ENCODE measurements at regions not wholly inside any gene's neighbourhood (a gene's known extent, or its start where the extent isn't known, plus 50 kb on each side); places are given as distances from the start of the nearest gene placed in this dataset.

DNA sequence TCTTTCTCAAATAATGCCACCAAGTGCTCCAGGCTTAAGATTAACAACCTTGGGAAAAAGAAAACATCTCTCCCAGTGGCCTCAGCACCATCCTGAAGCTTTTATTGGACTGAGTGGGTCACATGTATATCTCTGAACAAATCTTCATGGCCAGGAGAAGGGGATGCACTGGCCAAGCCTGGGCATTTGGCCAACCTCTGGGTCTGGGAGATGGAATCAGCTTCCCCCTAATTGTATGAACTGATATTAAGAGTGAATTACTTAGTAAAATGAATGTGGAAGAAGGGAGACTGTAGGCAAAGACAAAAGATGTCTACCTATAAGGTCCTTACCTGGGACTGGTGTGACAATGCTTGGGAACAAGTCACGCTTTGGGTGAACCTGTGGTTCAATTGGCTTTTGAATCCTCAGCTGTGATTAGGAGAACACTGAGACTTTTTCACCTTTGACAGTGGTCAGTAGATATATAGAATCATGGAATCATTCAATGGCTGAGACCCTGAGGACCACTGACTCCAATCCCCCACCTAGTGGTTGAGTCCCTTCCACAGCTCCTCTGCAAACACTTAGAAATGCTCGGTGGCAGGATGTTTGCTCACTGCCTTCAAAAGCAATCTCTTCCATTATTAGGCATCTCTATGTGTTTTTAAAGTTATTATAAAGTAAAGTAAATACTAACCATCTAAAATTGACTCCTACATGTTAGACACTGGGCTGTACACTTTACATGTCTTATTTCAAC is 102.6 kb upstream of the ATP1A1 start:
- H3K36me3 ChIP-seq, result no peaks in the 10 kb centered on the region
- H3K27me3 ChIP-seq, result no peaks in the 10 kb centered on the region
- H3K27ac ChIP-seq, result no peak overlapping the region
- no peaks in the 10 kb centered on the region for H3K4me1 ChIP-seq (ENCODE audit: low read depth)
- DNase-seq (ENCODE audit: low read depth in 1 of 2, low spot score in 1 of 2), result no peak
- no peaks in the 10 kb centered on the region for H3K9me3 ChIP-seq (ENCODE audit: low read depth)
- no peak for TF ChIP-seq CTCF (IDR thresholded peaks at IDR 0.05; ENCODE audit: low read depth, low read length)
- H3K4me3 ChIP-seq, result no peak overlapping the region

DNA sequence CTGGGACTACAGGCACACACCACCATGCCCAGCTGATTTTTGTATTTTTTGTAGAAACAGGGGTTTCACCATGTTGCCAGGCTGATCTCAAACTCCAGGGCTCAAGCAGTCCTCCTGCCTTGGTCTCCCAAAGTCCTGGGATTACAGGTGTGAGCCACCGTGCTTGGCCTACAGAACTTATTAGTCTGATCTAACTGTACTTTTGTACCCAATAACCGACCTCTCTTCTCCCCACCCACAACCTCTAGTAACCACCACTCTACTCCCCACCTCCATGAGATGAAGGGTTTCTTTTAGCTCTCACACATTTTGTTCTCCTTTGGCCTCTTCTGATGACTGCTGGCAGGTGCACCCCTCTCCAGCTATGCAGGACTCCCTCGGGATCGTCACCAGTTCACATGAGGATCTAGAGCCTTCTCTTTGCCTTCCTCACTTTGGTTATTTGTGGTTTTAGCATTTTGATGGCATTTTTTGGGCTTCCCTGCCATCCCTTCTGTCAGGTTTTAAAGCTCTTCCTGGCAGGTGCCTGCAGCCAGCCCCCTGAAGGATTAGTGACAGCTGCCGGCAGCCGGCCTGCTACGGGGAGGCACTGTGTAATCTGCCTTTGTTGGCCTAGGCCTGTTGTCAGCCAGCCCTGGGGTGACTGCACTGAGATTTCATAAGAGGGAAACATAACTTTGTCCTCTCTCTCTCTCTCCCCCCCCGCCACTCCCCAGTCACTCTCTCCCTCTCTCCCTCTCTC is 99.8 kb upstream of the ATP1A1 start:
- TF ChIP-seq CTCF (IDR thresholded peaks at IDR 0.05; ENCODE audit: low read depth, low read length), result no peak
- peak in 1 of 2 donors; percentile 27 for DNase-seq (ENCODE audit: low read depth in 1 of 2, low spot score in 1 of 2)

DNA sequence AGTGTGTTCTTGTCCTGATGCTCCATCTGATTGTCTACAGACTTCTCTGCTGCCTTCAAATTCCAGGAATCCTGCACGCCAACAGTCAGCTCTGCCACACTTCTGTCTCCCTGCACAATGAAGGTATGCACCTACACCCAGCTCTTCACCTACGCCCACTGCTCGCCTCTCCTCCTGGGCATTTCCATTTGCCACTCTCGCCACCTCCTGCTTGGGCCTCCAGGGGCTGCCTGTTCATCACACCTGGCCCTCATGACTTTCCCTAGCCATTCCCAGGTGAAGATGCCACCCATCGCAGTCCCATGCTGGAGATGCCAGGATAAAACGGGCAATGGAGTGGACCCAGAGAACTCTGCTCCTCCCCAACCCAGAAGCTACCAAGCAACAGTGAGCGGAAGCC is 96.5 kb upstream of the ATP1A1 start:
- no peaks in the 10 kb centered on the region for H3K9me3 ChIP-seq (ENCODE audit: low read depth)
- peaks cover 3% of the 10 kb centered on the region for H3K4me1 ChIP-seq (ENCODE audit: low read depth)
- no peak overlapping the region for H3K27ac ChIP-seq
- no peak for DNase-seq (ENCODE audit: low read depth in 1 of 2, low spot score in 1 of 2)
- no peak overlapping the region for H3K4me3 ChIP-seq
- no peak for TF ChIP-seq CTCF (IDR thresholded peaks at IDR 0.05; ENCODE audit: low read depth, low read length)
- H3K27me3 ChIP-seq, result no peaks in the 10 kb centered on the region
- no peaks in the 10 kb centered on the region for H3K36me3 ChIP-seq

More for the DNA sequence above, 99.8 kb upstream of the ATP1A1 start:
- Histone ChIP-seq H3K4me3 (no peak overlapping the region), H3K27ac (no peak overlapping the region), H3K4me1 (ENCODE audit: low read depth) (no peaks in the 10 kb centered on the region), H3K9me3 (ENCODE audit: low read depth) (no peaks in the 10 kb centered on the region), H3K36me3 (no peaks in the 10 kb centered on the region), H3K27me3 (no peaks in the 10 kb centered on the region)

GRCh38 chr1:116277840-116278540 is 95.1 kb upstream of the ATP1A1 start:
- no peak overlapping the region for H3K4me3 ChIP-seq
- H3K4me1 ChIP-seq (ENCODE audit: low read depth), result peaks cover 3% of the 10 kb centered on the region
- no peak for DNase-seq (ENCODE audit: low read depth in 1 of 2, low spot score in 1 of 2)
- no peak overlapping the region for H3K27ac ChIP-seq
- no peak for TF ChIP-seq CTCF (IDR thresholded peaks at IDR 0.05; ENCODE audit: low read depth, low read length)
- H3K9me3 ChIP-seq (ENCODE audit: low read depth), result no peaks in the 10 kb centered on the region
- H3K36me3 ChIP-seq, result no peaks in the 10 kb centered on the region
- H3K27me3 ChIP-seq, result no peaks in the 10 kb centered on the region

DNA sequence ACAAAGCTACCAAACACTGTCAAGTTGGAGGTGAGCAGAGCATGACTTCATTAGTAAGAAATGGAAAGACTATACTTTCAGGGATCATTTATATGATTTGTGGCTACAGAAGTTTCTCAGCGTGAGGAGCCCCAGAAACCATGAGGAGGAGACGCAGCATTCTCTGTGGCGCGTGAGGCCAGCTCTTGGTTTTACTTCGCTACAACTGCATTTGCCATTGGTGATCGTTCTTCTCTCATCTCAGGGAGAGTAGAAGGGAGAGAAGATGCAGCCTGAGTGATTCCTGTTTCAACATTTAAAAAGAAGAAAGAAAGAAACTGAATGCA is 94.5 kb upstream of the ATP1A1 start:
- no peak for TF ChIP-seq CTCF (IDR thresholded peaks at IDR 0.05; ENCODE audit: low read depth, low read length)
- DNase-seq (ENCODE audit: low read depth in 1 of 2, low spot score in 1 of 2), result no peak
- no peak overlapping the region for H3K4me3 ChIP-seq
- H3K36me3 ChIP-seq, result no peaks in the 10 kb centered on the region
- H3K27me3 ChIP-seq, result no peaks in the 10 kb centered on the region
- peaks cover 3% of the 10 kb centered on the region for H3K4me1 ChIP-seq (ENCODE audit: low read depth)
- H3K9me3 ChIP-seq (ENCODE audit: low read depth), result no peaks in the 10 kb centered on the region
- no peak overlapping the region for H3K27ac ChIP-seq
